ENCODE measurements at regions not wholly inside any gene's neighbourhood (a gene's known extent, or its start where the extent isn't known, plus 50 kb on each side); places are given as distances from the start of the nearest gene placed in this dataset.

- Histone ChIP-seq H3K27ac (ENCODE audit: low read depth, low read length) (no peak overlapping the region), H3K36me3 (ENCODE audit: control insufficient read depth in 1 of 2, insufficient read depth in 2 of 2, low read length in 2 of 2) (no peaks in the 10 kb centered on the region), H3K79me2 (ENCODE audit: insufficient read depth, low read length) (no peaks in the 10 kb centered on the region), H3K9me2 (ENCODE audit: insufficient read depth) (no peaks in the 10 kb centered on the region), H2AFZ (ENCODE audit: low read depth, low read length, poor library complexity, severe bottlenecking) (no peak overlapping the region), H3K4me1 (ENCODE audit: control insufficient read depth in 1 of 2, insufficient read depth in 2 of 2, low read length in 2 of 2) (no peaks in the 10 kb centered on the region), H3K4me3 (replicated peaks in 1 of 2; ENCODE audit: low read depth in 1 of 2, low read length in 2 of 2) (no peak overlapping the region), H4K20me1 (ENCODE audit: insufficient read depth) (no peaks in the 10 kb centered on the region), H3K9ac (ENCODE audit: low read length) (no peak overlapping the region), H3K27me3 (ENCODE audit: insufficient read depth, low read length) (no peaks in the 10 kb centered on the region), H3K9me3 (ENCODE audit: control insufficient read depth in 1 of 2, insufficient read depth in 1 of 2, low read depth in 1 of 2, low read length in 2 of 2) (no peaks in the 10 kb centered on the region), H3K4me2 (ENCODE audit: low read length) (no peak overlapping the region)
- BruUV-seq (replicated peaks): no TSS peak
- intact Hi-C loops (cut with micrococcal nuclease): no loop called here
- no peak for DNase-seq (ENCODE audit: low read depth, low spot score)
- POLR2A ChIA-PET: no interaction called here
- TF ChIP-seq ZBTB33 (IDR thresholded peaks at IDR 0.05; ENCODE audit: extremely low read depth, insufficient replicate concordance, low read length): no peak
- TF ChIP-seq SIN3A (IDR thresholded peaks at IDR 0.05; ENCODE audit: low read depth): no peak
- TF ChIP-seq ZFX (IDR thresholded peaks at IDR 0.05): no peak
- no peak for TF ChIP-seq YY1 (IDR thresholded peaks at IDR 0.05; ENCODE audit: extremely low read depth, insufficient replicate concordance, low read depth, low read length)
- TF ChIP-seq ELF1 (IDR thresholded peaks at IDR 0.05; ENCODE audit: borderline replicate concordance, low read depth): no peak
- TF ChIP-seq FOSL1 (IDR thresholded peaks at IDR 0.05; ENCODE audit: low read depth): no peak
- no peak for TF ChIP-seq EZH2 (IDR thresholded peaks at IDR 0.05)
- TF ChIP-seq EZH2phosphoT487 (IDR thresholded peaks at IDR 0.05; ENCODE audit: borderline replicate concordance): no peak
- TF ChIP-seq CTCF (IDR thresholded peaks at IDR 0.05 in 2 of 3, conservative IDR thresholded peaks at IDR 0.05 in 1 of 3; ENCODE audit: borderline replicate concordance in 1 of 3, insufficient read depth in 1 of 3, low read depth in 2 of 3, low read length in 2 of 3): no peak
- TF ChIP-seq POLR2AphosphoS5 (IDR thresholded peaks at IDR 0.05; ENCODE audit: low read depth, low read length): no peak
- no peak for TF ChIP-seq CEBPB (IDR thresholded peaks at IDR 0.05; ENCODE audit: low read depth)
- TF ChIP-seq JUND (IDR thresholded peaks at IDR 0.05): no peak
- no peak for TF ChIP-seq SP1 (IDR thresholded peaks at IDR 0.05; ENCODE audit: low read depth)
- no peak for TF ChIP-seq POLR2A (IDR thresholded peaks at IDR 0.05; ENCODE audit: borderline replicate concordance, extremely low read depth, insufficient read depth, insufficient read length)
- no peak for TF ChIP-seq EGR1 (IDR thresholded peaks at IDR 0.05; ENCODE audit: low read depth)
- no peak for TF ChIP-seq ATF3 (IDR thresholded peaks at IDR 0.05)
- TF ChIP-seq CBX3 (IDR thresholded peaks at IDR 0.05; ENCODE audit: low read depth): no peak
- TF ChIP-seq MAX (IDR thresholded peaks at IDR 0.05): no peak
- no peak for TF ChIP-seq ZNF274 (IDR thresholded peaks at IDR 0.05; ENCODE audit: low read depth, low read length)
- RAD21 ChIA-PET (ENCODE audit: low non-redundant PET in 1 of 2, low total read pairs in 2 of 2, uncharacterized antibody in 2 of 2, unreplicated experiment in 2 of 2): no interaction called here
- no peak for ATAC-seq
- CTCF ChIA-PET: no interaction called here
Measured at GRCh38 chr12:33125755-33126154, 229.2 kb upstream of the PKP2 start.
